Fibroblast of skin of right biceps (primary cell): ENCODE measurements at regions not wholly inside any gene's neighbourhood (a gene's known extent, or its start where the extent isn't known, plus 50 kb on each side); places are given as distances from the start of the nearest gene placed in this dataset.
"Not testable (repeated sequence)": the region's sequence is repeated elsewhere in the genome, so short reads cannot be mapped to it uniquely, and the experiment has no call there.

ENCODE experiments used
- DNase-seq: peaks from one replicate; pipeline ENCODE4 v3.0.0-alpha.2; 2013

GRCh38 chr20:41716436-41716835 is 98.3 kb upstream of the CHD6 start:
- DNase-seq: peak; percentile 42

- no peak for DNase-seq
Observed at GRCh38 chr20:41715526-41715925, 97.3 kb upstream of the CHD6 start.

- DNase-seq: no peak
Observed at GRCh38 chr20:41714030-41714429, 95.9 kb upstream of the CHD6 start.

- no peak for DNase-seq
Observed at GRCh38 chr20:41704896-41705295, 86.7 kb upstream of the CHD6 start.

GRCh38 chr20:41702647-41703046 is 84.5 kb upstream of the CHD6 start:
- DNase-seq: no peak

- DNase-seq: peak; percentile 54
Observed at GRCh38 chr20:41701588-41702348, 83.6 kb upstream of the CHD6 start.

- not testable (repeated sequence) for DNase-seq
Observed at GRCh38 chr20:41699673-41700072, 81.5 kb upstream of the CHD6 start.

GRCh38 chr20:41697861-41698559 is 79.8 kb upstream of the CHD6 start:
- peak; percentile 28 for DNase-seq

GRCh38 chr20:41696428-41696827 is 78.3 kb upstream of the CHD6 start:
- no peak for DNase-seq

GRCh38 chr20:41694796-41695195 is 76.6 kb upstream of the CHD6 start:
- no peak for DNase-seq

GRCh38 chr20:41693136-41693979 is 75.2 kb upstream of the CHD6 start:
- peak; percentile 88 for DNase-seq

GRCh38 chr20:41692479-41693135 is 74.4 kb upstream of the CHD6 start:
- DNase-seq: peak; percentile 75

GRCh38 chr20:41691443-41691842 is 73.3 kb upstream of the CHD6 start:
- no peak for DNase-seq

GRCh38 chr20:41690702-41691101 is 72.5 kb upstream of the CHD6 start:
- DNase-seq: no peak

GRCh38 chr20:41686961-41687360 is 68.8 kb upstream of the CHD6 start:
- DNase-seq: no peak

- DNase-seq: not testable (repeated sequence)
Observed at GRCh38 chr20:41685145-41685544, 67.0 kb upstream of the CHD6 start.

- no peak for DNase-seq
Observed at GRCh38 chr20:41678799-41679198, 60.6 kb upstream of the CHD6 start.

GRCh38 chr20:41672282-41672681 is 54.1 kb upstream of the CHD6 start:
- DNase-seq: no peak

GRCh38 chr20:41671143-41671542 is 53.0 kb upstream of the CHD6 start:
- no peak for DNase-seq

GRCh38 chr20:41670631-41671030 is 52.5 kb upstream of the CHD6 start:
- no peak for DNase-seq

GRCh38 chr20:41669708-41670263 is 51.6 kb upstream of the CHD6 start:
- no peak for DNase-seq

GRCh38 chr20:41668057-41668749 is 50.0 kb upstream of the CHD6 start:
- no peak for DNase-seq
